PC-9 (cell line): ENCODE measurements at regions not wholly inside any gene's neighbourhood (a gene's known extent, or its start where the extent isn't known, plus 50 kb on each side); places are given as distances from the start of the nearest gene placed in this dataset.

Source experiments
- BruUV-seq: library from RNA; stranded (reverse); fragments of 400-500 nt; replicated peaks from 2 replicates; lab custom pipeline; 2021; lab: Mats Ljungman, UMichigan
- CTCF ChIA-PET: fragments of 300-600 bp; sonication (Branson Sonifier 250); formaldehyde crosslinking; loops from one replicate; lab custom pipeline; 2022; ENCODE audit warnings: antibody characterized with exemption; lab: Charles Lee
- POLR2A ChIA-PET: fragments of 300-600 bp; sonication (Branson Sonifier 250); formaldehyde crosslinking; loops from one replicate; lab custom pipeline; 2022; ENCODE audit warnings: antibody characterized with exemption; ENCODE audit not compliant: unreplicated experiment; lab: Charles Lee
- DNase-seq, 2 experiments: peaks; one replicate each; pipeline versions ENCODE4 v3.0.0 to v3.0.0-alpha.2; 2015 to 2022; ENCODE audit warnings: mixed read lengths in 1 of 2
- H2AFZ ChIP-seq: fragments of 200-600 bp; sonication (generic); 2 replicates; pipeline ENCODE4 v1.8.1; 2017; ENCODE audit warnings: antibody characterized with exemption
- H3F3A ChIP-seq: fragments of 200-600 bp; sonication (generic); 2 replicates; pipeline ENCODE4 v1.8.1; 2017; ENCODE audit warnings: antibody characterized with exemption, mild to moderate bottlenecking, low read depth; ENCODE audit not compliant: insufficient read depth
- H3K27ac ChIP-seq: fragments of 200-600 bp; sonication (generic); 2 replicates; pipeline ENCODE4 v1.6.1; 2016; ENCODE audit warnings: mixed run types
- H3K27me3 ChIP-seq: fragments of 200-600 bp; sonication (generic); 2 replicates; pipeline ENCODE4 v1.6.1; 2016; ENCODE audit warnings: low read depth, mixed run types; ENCODE audit not compliant: insufficient read depth
- H3K36me3 ChIP-seq: fragments of 200-600 bp; sonication (generic); 2 replicates; pipeline ENCODE4 v1.6.1; 2016; ENCODE audit warnings: low read depth, mixed run types
- H3K4me1 ChIP-seq: fragments of 200-600 bp; sonication (generic); replicated peaks from 2 replicates; pipeline ENCODE4 v1.6.1; 2016; ENCODE audit warnings: mixed run types; ENCODE audit not compliant: insufficient read depth
- H3K4me2 ChIP-seq: fragments of 200-600 bp; sonication (generic); 2 replicates; pipeline ENCODE4 v1.6.1; 2017; ENCODE audit warnings: mixed run types
- H3K4me3 ChIP-seq: fragments of 200-600 bp; sonication (generic); 2 replicates; pipeline ENCODE4 v1.6.1; 2016; ENCODE audit warnings: mixed run types
- H3K79me2 ChIP-seq: fragments of 200-600 bp; sonication (generic); 2 replicates; pipeline ENCODE4 v1.6.1; 2017; ENCODE audit warnings: low read depth, mixed run types
- H3K9me2 ChIP-seq: fragments of 200-600 bp; sonication (generic); 2 replicates; pipeline ENCODE4 v1.8.1; 2017; ENCODE audit warnings: mild to moderate bottlenecking; ENCODE audit not compliant: insufficient read depth
- H3K9me3 ChIP-seq: fragments of 200-600 bp; sonication (generic); 2 replicates; pipeline ENCODE4 v1.8.1; 2016; ENCODE audit warnings: low read depth; ENCODE audit not compliant: insufficient read depth
- H4K20me1 ChIP-seq: fragments of 200-600 bp; sonication (generic); 2 replicates; pipeline ENCODE4 v1.8.1; 2017; ENCODE audit not compliant: insufficient read depth
- CTCF ChIP-seq: fragments of 200-600 bp; sonication (generic); conservative IDR thresholded peaks from 2 replicates; pipeline ENCODE4 v1.6.1; 2017; ENCODE audit warnings: mixed run types, antibody characterized with exemption, mild to moderate bottlenecking, moderate library complexity
- EZH2 ChIP-seq: fragments of 200-600 bp; sonication (generic); IDR thresholded peaks from 2 replicates; pipeline ENCODE4 v1.8.0; 2017; ENCODE audit warnings: antibody characterized with exemption, low read depth
- intact Hi-C: fragments of 100-400 bp; cut with micrococcal nuclease; formaldehyde crosslinking; loops from one replicate; pipeline ENCODE4 v1.10.0; 2022; ENCODE audit not compliant: unreplicated experiment

GRCh38 chr1:69313118-69313517 is 254.6 kb upstream of the LRRC7 start:
- Histone ChIP-seq H3K4me3 (no peak overlapping the region), H3K4me1 (no peaks in the 10 kb centered on the region), H3F3A (no peaks in the 10 kb centered on the region), H2AFZ (no peak overlapping the region), H3K79me2 (no peaks in the 10 kb centered on the region), H3K9me3 (no peaks in the 10 kb centered on the region), H3K9me2 (no peaks in the 10 kb centered on the region), H3K4me2 (no peak overlapping the region), H3K36me3 (no peaks in the 10 kb centered on the region), H4K20me1 (no peaks in the 10 kb centered on the region), H3K27ac (no peak overlapping the region), H3K27me3 (no peaks in the 10 kb centered on the region)
- CTCF ChIA-PET, result no interaction called here
- BruUV-seq, result no TSS peak
- no peak for DNase-seq
- POLR2A ChIA-PET, result no interaction called here
- intact Hi-C loops, result no loop called here
- TF ChIP-seq EZH2 (no peak), CTCF (no peak)

GRCh38 chr1:69315416-69315815 is 252.3 kb upstream of the LRRC7 start:
- no peak for TF ChIP-seq EZH2
- no peak for TF ChIP-seq CTCF
- BruUV-seq, result no TSS peak
- intact Hi-C loops, result no loop called here
- Histone ChIP-seq H3K27ac (no peak overlapping the region), H3F3A (no peaks in the 10 kb centered on the region), H4K20me1 (no peaks in the 10 kb centered on the region), H3K4me2 (no peak overlapping the region), H3K36me3 (no peaks in the 10 kb centered on the region), H3K4me3 (no peak overlapping the region), H3K4me1 (no peaks in the 10 kb centered on the region), H2AFZ (no peak overlapping the region), H3K79me2 (no peaks in the 10 kb centered on the region), H3K9me2 (no peaks in the 10 kb centered on the region), H3K27me3 (no peaks in the 10 kb centered on the region), H3K9me3 (no peaks in the 10 kb centered on the region)
- POLR2A ChIA-PET, result no interaction called here
- CTCF ChIA-PET, result no interaction called here
- DNase-seq, result no peak

- Histone ChIP-seq H3K79me2 (no peaks in the 10 kb centered on the region), H2AFZ (no peak overlapping the region), H4K20me1 (no peaks in the 10 kb centered on the region), H3K27ac (no peak overlapping the region), H3F3A (no peaks in the 10 kb centered on the region), H3K4me3 (no peak overlapping the region), H3K27me3 (no peaks in the 10 kb centered on the region), H3K4me1 (no peaks in the 10 kb centered on the region), H3K9me3 (no peaks in the 10 kb centered on the region), H3K36me3 (no peaks in the 10 kb centered on the region), H3K4me2 (no peak overlapping the region), H3K9me2 (no peaks in the 10 kb centered on the region)
- intact Hi-C loops, result no loop called here
- no TSS peak for BruUV-seq
- DNase-seq, result no peak
- POLR2A ChIA-PET, result no interaction called here
- no peak for TF ChIP-seq CTCF
- no peak for TF ChIP-seq EZH2
- CTCF ChIA-PET, result no interaction called here
Observed at GRCh38 chr1:69315823-69316222, 251.9 kb upstream of the LRRC7 start.
